ENCODE measurements at regions not wholly inside any gene's neighbourhood (a gene's known extent, or its start where the extent isn't known, plus 50 kb on each side); places are given as distances from the start of the nearest gene placed in this dataset.

DNA sequence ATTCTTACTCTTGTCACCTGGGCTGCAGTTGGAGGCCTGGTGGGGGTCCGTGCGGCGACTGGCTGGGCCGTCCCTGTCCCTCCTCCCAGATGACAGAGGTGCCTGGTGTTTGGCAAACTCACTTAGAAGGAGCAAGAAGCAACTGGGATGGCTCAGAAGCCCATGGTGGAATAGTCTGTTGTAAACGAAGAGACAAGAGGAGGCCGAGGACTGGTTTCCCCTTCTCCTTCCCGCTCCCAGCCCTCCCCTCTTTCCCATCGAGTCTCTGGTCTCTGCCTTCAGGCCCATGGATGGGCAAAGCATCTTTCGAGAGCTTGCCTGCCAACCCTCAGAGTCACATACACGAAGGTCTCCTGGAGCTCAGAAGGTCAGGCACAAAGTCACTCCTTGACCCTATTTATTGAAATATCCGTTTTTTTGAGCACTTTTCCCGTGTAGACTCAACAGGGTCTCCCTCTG lies 364.4 kb downstream of the SEC14L1 start:
- H3K4me3 ChIP-seq (ENCODE audit: low read length) = no peak overlapping the region
- TF ChIP-seq, protein P1, sequence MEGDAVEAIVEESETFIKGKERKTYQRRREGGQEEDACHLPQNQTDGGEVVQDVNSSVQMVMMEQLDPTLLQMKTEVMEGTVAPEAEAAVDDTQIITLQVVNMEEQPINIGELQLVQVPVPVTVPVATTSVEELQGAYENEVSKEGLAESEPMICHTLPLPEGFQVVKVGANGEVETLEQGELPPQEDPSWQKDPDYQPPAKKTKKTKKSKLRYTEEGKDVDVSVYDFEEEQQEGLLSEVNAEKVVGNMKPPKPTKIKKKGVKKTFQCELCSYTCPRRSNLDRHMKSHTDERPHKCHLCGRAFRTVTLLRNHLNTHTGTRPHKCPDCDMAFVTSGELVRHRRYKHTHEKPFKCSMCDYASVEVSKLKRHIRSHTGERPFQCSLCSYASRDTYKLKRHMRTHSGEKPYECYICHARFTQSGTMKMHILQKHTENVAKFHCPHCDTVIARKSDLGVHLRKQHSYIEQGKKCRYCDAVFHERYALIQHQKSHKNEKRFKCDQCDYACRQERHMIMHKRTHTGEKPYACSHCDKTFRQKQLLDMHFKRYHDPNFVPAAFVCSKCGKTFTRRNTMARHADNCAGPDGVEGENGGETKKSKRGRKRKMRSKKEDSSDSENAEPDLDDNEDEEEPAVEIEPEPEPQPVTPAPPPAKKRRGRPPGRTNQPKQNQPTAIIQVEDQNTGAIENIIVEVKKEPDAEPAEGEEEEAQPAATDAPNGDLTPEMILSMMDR (conservative IDR thresholded peaks at IDR 0.05; ENCODE audit: low read depth, low read length) = no peak
- no peak for DNase-seq (ENCODE audit: low read depth)

- H3K4me3 ChIP-seq (ENCODE audit: low read length) = no peak overlapping the region
- no peak for DNase-seq (ENCODE audit: low read depth)
Measured at GRCh38 chr17:77506371-77506991, 365.7 kb downstream of the SEC14L1 start.

DNA sequence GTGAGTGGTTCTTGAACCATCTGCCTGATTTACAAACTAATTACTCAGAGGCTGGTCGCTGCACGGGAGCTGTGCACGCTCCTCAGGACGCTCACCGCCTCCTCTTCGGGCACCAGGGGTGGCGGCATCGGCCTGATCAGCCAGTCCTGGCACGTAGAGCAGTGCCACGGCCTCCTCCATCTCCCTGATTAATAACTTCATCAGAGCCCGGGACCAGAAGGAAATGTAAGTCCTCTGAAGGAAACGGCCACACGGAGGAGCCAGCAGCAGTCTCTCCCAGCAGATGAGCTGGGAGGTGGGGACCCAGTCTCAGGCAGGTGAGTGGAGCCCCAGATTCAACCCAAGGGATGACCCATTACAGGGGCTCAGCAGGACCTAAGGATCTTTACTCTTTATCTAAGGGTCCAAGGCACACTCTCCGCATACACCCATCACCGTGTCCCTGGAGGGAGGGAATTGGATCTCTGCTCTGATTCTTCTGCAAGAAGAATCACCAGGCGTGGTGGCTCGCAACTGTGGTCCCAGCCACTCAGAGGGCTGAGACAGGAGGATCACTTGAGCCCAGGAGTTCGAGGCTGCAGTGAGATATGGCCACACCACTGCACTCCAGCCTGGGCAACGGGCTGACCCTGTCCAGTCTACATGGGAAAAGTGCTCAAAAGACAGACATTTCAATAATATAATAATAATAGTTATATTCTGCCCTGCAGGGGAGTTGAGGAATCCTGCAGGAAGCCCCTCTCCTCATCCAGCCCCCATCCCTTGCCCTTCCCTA lies 366.5 kb downstream of the SEC14L1 start:
- no peak for DNase-seq (ENCODE audit: low read depth)

More at GRCh38 chr17:77506371-77506991, 365.7 kb downstream of the SEC14L1 start:
- TF ChIP-seq, protein P1 (conservative IDR thresholded peaks at IDR 0.05; ENCODE audit: low read depth, low read length) = no peak

GRCh38 chr17:77508047-77508715 lies 367.4 kb downstream of the SEC14L1 start:
- no peak for DNase-seq (ENCODE audit: low read depth)
- TF ChIP-seq, protein P1 (conservative IDR thresholded peaks at IDR 0.05; ENCODE audit: low read depth, low read length) = no peak
- H3K4me3 ChIP-seq (ENCODE audit: low read length) = no peak overlapping the region

More for the DNA sequence above, 366.5 kb downstream of the SEC14L1 start:
- TF ChIP-seq, protein P1 (conservative IDR thresholded peaks at IDR 0.05; ENCODE audit: low read depth, low read length) = no peak
- no peak overlapping the region for H3K4me3 ChIP-seq (ENCODE audit: low read length)

GRCh38 chr17:77509089-77509488 lies 368.3 kb downstream of the SEC14L1 start:
- TF ChIP-seq, protein P1 (conservative IDR thresholded peaks at IDR 0.05; ENCODE audit: low read depth, low read length) = no peak
- H3K4me3 ChIP-seq (ENCODE audit: low read length) = no peak overlapping the region
- no peak for DNase-seq (ENCODE audit: low read depth)

- H3K4me3 ChIP-seq (ENCODE audit: low read length) = no peak overlapping the region
- no peak for DNase-seq (ENCODE audit: low read depth)
- TF ChIP-seq, protein P1 (conservative IDR thresholded peaks at IDR 0.05; ENCODE audit: low read depth, low read length) = no peak
Measured at GRCh38 chr17:77509599-77509998, 368.8 kb downstream of the SEC14L1 start.
